ENCODE measurements at regions not wholly inside any gene's neighbourhood (a gene's known extent, or its start where the extent isn't known, plus 50 kb on each side); places are given as distances from the start of the nearest gene placed in this dataset.

- no peak for DNase-seq
Observed at GRCh38 chr1:221796700-221797099, 54.8 kb upstream of the DUSP10 start.

GRCh38 chr1:221795380-221795779, 53.5 kb upstream of the DUSP10 start:
- no peak for DNase-seq

- DNase-seq, result no peak
Observed at GRCh38 chr1:221794935-221795334, 53.0 kb upstream of the DUSP10 start.

GRCh38 chr1:221794079-221794670, 52.3 kb upstream of the DUSP10 start:
- DNase-seq, result no peak

- DNase-seq, result no peak
Observed at GRCh38 chr1:221793439-221794078, 51.7 kb upstream of the DUSP10 start.

GRCh38 chr1:221791846-221792245, 50.0 kb upstream of the DUSP10 start:
- DNase-seq, result no peak
